HG03571 (cell line): ENCODE measurements at regions not wholly inside any gene's neighbourhood (a gene's known extent, or its start where the extent isn't known, plus 50 kb on each side); places are given as distances from the start of the nearest gene placed in this dataset.

Source experiments
- ATAC-seq: cut with Tn5 transposase; IDR thresholded peaks from one replicate; pipeline ENCODE4 v1.9.1; 2021; ENCODE audit not compliant: unreplicated experiment

GRCh38 chr18:68532328-68532885 is 182.5 kb downstream of the TMX3 start:
- ATAC-seq: no peak

GRCh38 chr18:68525091-68525490 is 189.8 kb downstream of the TMX3 start:
- ATAC-seq: no peak

- ATAC-seq: peak; percentile 55
These were observed 194.4 kb downstream of the TMX3 start for GRCh38 chr18:68520406-68521075.

DNA sequence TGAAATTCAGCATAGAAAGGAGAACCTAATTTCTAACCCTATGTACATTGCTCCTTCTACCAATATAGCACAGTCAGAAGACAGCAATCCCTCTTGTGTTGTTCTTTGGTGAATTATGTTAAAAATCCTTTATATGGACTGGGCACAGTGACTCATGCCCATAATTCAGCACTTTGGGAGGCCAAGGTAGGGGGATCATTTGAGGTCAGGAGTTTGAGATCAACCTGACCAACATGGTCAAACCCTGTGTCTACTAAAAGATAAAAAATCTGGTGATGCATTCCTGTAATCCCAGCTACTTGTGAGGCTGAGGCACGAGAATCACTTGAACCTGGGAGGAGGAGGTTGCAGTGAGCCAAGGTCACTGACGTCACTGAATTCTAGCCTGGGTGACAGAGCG is 195.6 kb downstream of the TMX3 start:
- ATAC-seq: no peak

DNA sequence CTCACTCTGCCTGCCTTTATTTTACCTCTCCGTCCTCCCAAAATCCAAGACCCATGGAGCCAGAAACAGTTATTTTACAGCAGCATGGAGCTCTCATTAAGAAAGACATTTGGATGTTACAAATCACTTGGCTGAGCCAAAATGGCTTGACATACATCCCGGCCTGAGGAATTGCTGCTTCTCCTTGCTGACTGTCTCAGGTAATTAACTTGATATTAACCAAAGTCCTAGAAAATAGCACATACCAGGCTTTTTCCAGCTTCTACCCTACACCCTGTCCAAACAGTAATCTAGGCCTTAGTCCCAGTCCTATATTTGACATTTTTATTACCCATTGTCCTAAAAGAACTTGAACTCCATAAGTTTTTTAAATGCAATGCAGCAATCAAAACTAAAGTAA is 205.0 kb downstream of the TMX3 start:
- no peak for ATAC-seq

DNA sequence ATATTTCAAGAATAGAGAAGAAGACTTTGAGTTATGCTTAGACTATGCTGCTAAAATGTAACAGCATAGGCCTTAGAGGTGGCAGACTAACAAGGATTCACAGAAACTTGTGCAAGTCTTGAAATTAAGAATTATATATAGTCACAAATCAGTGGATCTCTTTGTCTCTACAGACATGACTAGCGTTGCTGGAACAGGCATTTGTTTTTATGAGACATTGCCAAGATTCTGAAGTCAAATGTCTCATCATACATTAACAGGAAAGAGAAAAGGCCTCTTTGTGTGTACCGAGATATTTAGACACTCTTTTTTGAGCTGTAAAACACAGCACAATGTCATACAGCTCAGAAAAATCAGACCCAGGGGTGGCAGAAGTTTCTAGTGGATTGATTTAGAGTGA is 207.1 kb downstream of the TMX3 start:
- ATAC-seq: no peak

DNA sequence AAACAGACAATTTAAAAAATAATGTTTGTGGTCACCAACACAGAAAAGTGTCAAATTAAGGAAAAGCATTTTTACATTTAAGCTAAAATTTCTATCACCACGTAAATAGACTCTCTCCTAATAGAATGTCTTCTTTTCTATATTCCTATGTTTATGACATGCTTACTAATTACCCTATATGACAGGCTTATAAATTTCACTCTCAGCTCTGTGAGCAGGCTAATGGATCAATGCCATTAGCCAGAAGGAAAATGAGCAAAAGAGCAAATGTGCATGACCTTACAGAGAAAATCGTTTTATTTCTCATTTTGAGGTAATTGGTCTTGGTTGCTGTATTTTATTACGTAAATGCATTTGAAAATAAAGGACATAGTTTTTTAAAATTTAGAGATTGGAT is 209.7 kb downstream of the TMX3 start:
- ATAC-seq: no peak

- no peak for ATAC-seq
These were observed 210.3 kb downstream of the TMX3 start for GRCh38 chr18:68504441-68505177.

- ATAC-seq: no peak
These were observed 214.4 kb downstream of the TMX3 start for GRCh38 chr18:68500556-68500955.

DNA sequence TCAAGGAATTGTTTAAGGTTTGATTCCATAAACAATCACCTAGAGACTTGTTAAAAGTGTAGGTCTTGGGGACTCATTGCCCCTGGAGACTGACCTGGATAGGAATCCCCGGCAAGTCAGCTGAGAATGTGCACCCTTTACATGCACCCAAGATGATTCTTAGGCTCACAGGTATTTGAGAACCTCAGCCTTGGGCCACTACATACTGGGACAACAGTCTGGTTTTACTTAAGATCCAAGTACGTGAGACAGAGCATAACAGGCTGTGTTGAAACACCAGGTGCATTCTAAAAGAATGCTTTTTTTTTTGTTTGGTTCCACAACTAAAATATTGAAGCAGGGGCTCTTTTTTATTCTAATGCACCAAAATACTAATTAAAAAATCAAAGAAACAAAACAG is 215.8 kb downstream of the TMX3 start:
- ATAC-seq: no peak

- ATAC-seq: no peak
These were observed 216.3 kb downstream of the TMX3 start for GRCh38 chr18:68498636-68499035.

DNA sequence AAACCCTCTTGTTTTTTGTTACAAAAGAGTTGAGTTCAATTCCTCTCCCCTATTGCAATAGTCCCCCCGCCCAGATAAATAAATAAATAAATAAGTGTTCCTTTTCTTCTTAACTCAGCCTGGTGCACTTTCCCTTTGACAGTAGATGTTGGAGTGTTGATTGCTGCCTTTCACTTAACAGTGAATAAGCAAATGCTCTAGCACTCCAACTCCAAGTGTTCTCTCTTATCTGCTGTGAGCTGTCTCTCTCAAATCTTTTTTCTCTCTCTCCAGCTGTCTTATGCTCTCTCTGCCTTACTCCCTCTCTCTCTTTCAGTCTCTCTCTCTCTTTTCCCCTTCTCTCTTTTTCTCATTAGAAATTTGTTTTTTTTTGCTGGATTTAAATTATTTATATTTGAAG is 216.7 kb downstream of the TMX3 start:
- no peak for ATAC-seq

GRCh38 chr18:68494802-68495581 is 219.9 kb downstream of the TMX3 start:
- no peak for ATAC-seq

- ATAC-seq: no peak
These were observed 225.7 kb downstream of the TMX3 start for GRCh38 chr18:68489013-68489792.

- no peak for ATAC-seq
These were observed 230.7 kb downstream of the TMX3 start for GRCh38 chr18:68484241-68484640.

GRCh38 chr18:68482815-68483214 is 232.1 kb downstream of the TMX3 start:
- ATAC-seq: no peak

GRCh38 chr18:68480196-68480595 is 234.7 kb downstream of the TMX3 start:
- ATAC-seq: no peak

GRCh38 chr18:68478246-68478645 is 236.7 kb downstream of the TMX3 start:
- no peak for ATAC-seq

DNA sequence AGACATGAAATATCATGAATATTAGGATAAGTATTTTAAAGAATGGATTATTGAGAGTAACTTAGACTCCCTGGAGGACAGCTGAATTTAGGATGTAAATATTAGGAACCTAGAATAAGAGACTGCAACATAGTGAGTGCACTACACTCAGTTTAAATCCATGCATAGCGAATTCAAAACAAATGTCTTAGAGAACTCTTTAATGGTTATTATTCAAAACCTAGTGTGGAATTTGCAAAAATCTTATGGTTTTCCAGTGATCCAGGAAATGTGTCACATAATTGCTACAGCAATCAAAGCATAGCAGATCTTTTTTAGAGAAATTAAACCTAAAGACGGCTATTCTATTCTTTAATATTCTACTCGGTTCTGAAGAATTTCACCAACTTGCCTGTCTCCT is 239.0 kb downstream of the TMX3 start:
- ATAC-seq: no peak

GRCh38 chr18:68472701-68473295 is 242.1 kb downstream of the TMX3 start:
- ATAC-seq: no peak
